K562 (cell line): ENCODE measurements at regions not wholly inside any gene's neighbourhood (a gene's known extent, or its start where the extent isn't known, plus 50 kb on each side); places are given as distances from the start of the nearest gene placed in this dataset.

Experiments used
- ATAC-seq: fragments of 200-7000 bp; cut with Tn5 transposase; 3 replicates; pipeline ENCODE4 v1.9.1; 2020; ENCODE audit warnings: moderate library complexity
- BruUV-seq: library from RNA; stranded (reverse); fragments of 400-500 nt; replicated peaks from 2 replicates; lab custom pipeline; 2021; lab: Mats Ljungman, UMichigan
- CTCF ChIA-PET: fragments of 300-600 bp; formaldehyde crosslinking; extraction: SDS; loops from one replicate; lab custom pipeline; 2021; ENCODE audit warnings: low intra/inter-chr PET ratio; lab: Yijun Ruan, JAX
- POLR2A ChIA-PET: fragments of 300-600, 350-650 bp; sonication (Branson Sonifier 250); formaldehyde crosslinking; extraction: SDS; loops from one replicate; lab custom pipeline; 2021; ENCODE audit warnings: antibody characterized with exemption, inconsistent platforms; lab: Yijun Ruan, JAX
- DNase-seq, 4 experiments: peaks; one replicate each; pipeline versions ENCODE4 v3.0.0 to v3.0.0-alpha.2; 2011 to 2018; ENCODE audit warnings: low spot score in 3 of 4, mixed read lengths in 3 of 4; ENCODE audit errors: extremely low read depth in 1 of 4
- FAIRE-seq: peaks from 2 replicates; lab custom pipeline; 2011; peaks lifted over from hg19 to GRCh38; lab: Jason Lieb, UNC
- H2AFZ ChIP-seq: 2 replicates; pipeline ENCODE4 v1.6.0; 2011; ENCODE audit warnings: low read depth, low read length, control low read depth, inconsistent platforms
- H3K27ac ChIP-seq: fragments of 200-600 bp; 3 replicates; pipeline ENCODE4 v1.8.0; 2011; ENCODE audit warnings: low read depth, mild to moderate bottlenecking, control low read depth, inconsistent platforms, low read length, moderate library complexity, mixed read lengths; ENCODE audit errors: extremely low read depth
- H3K27me3 ChIP-seq, 2 experiments: fragments of 300-600 bp in 1 of 2; 2 replicates in 1 of 2; 3 replicates in 1 of 2; pipeline versions ENCODE4 v1.6.0 to v1.8.0; 2011; ENCODE audit warnings: inconsistent platforms in 2 of 2, low read length in 2 of 2, mild to moderate bottlenecking in 1 of 2, mixed read lengths in 1 of 2, moderate library complexity in 1 of 2; ENCODE audit not compliant: control insufficient read depth in 2 of 2, insufficient read depth in 2 of 2
- H3K36me3 ChIP-seq: fragments of 300-600 bp; 3 replicates; pipeline ENCODE4 v1.8.0; 2011; ENCODE audit warnings: mild to moderate bottlenecking, low read length, inconsistent platforms; ENCODE audit not compliant: control insufficient read depth, insufficient read depth
- H3K4me1 ChIP-seq, 2 experiments: fragments of 200-600 bp in 1 of 2; replicated peaks in 1 of 2; 2 replicates in 1 of 2; 3 replicates in 1 of 2; pipeline versions ENCODE4 v1.5.1 to v1.8.0; 2011; ENCODE audit warnings: inconsistent platforms in 2 of 2, low read length in 2 of 2, mild to moderate bottlenecking in 1 of 2, mixed read lengths in 1 of 2, moderate library complexity in 1 of 2; ENCODE audit not compliant: control insufficient read depth in 2 of 2, insufficient read depth in 2 of 2
- H3K4me2 ChIP-seq: 2 replicates; pipeline ENCODE4 v1.6.1; 2011; ENCODE audit warnings: low read length, control low read depth, inconsistent platforms, mixed read lengths; ENCODE audit not compliant: insufficient read depth
- H3K4me3 ChIP-seq: fragments of 200-600 bp; sonication (generic), shearing (Covaris generic); 2 replicates; pipeline ENCODE4 v1.5.1; 2016; ENCODE audit warnings: control low read depth, inconsistent platforms
- H3K79me2 ChIP-seq: fragments of 200-600 bp; 3 replicates; pipeline ENCODE4 v1.8.0; 2011; ENCODE audit warnings: low read length, inconsistent platforms; ENCODE audit not compliant: control insufficient read depth, insufficient read depth
- H3K9ac ChIP-seq, 2 experiments: 2 replicates each; pipeline versions ENCODE4 v1.6.0 to v1.6.1; 2011; ENCODE audit warnings: low read depth in 2 of 2, low read length in 2 of 2, control low read depth in 1 of 2, inconsistent platforms in 1 of 2, mild to moderate bottlenecking in 1 of 2, mixed read lengths in 1 of 2; ENCODE audit not compliant: insufficient read depth in 1 of 2
- H3K9me1 ChIP-seq: one replicate; pipeline ENCODE4 v1.6.0; 2011; ENCODE audit warnings: inconsistent platforms, mild to moderate bottlenecking, low read length, moderate library complexity; ENCODE audit not compliant: control insufficient read depth, insufficient read depth
- H3K9me3 ChIP-seq: replicated peaks from 2 replicates; pipeline ENCODE4 v1.5.1; 2011; ENCODE audit warnings: low read depth, low read length, inconsistent platforms; ENCODE audit not compliant: control insufficient read depth, insufficient read depth
- H4K20me1 ChIP-seq: replicated peaks from 2 replicates; pipeline ENCODE4 v1.6.1; 2011; ENCODE audit warnings: low read length, inconsistent platforms, mixed read lengths; ENCODE audit not compliant: control insufficient read depth, insufficient read depth
- ERF ChIP-seq: fragments of 450-650 bp; formaldehyde crosslinking; IDR thresholded peaks from 2 replicates; pipeline ENCODE4 v1.4.0; 2020; ENCODE audit warnings: mild to moderate bottlenecking, mixed read lengths
- ESRRA ChIP-seq: fragments of 450-650 bp; IDR thresholded peaks from 2 replicates; pipeline ENCODE4 v1.6.1; 2014; ENCODE audit warnings: low read depth, mild to moderate bottlenecking, moderate library complexity, borderline replicate concordance
- FOXJ3 ChIP-seq: sonication (generic); formaldehyde crosslinking; IDR thresholded peaks from 2 replicates; pipeline ENCODE4 v1.4.0; 2020; ENCODE audit warnings: mild to moderate bottlenecking, missing genetic modification reagents
- FUS ChIP-seq: fragments of 200-400 bp; formaldehyde crosslinking; optimal IDR thresholded peaks from 2 replicates; pipeline ENCODE3; 2017; ENCODE audit warnings: low read depth, low read length
- GTF2F1 ChIP-seq: IDR thresholded peaks from 2 replicates; pipeline ENCODE4 v1.6.1; 2011; ENCODE audit warnings: low read depth, low read length, improper control_type of control experiment
- HMBOX1 ChIP-seq: sonication (generic); IDR thresholded peaks from 2 replicates; pipeline ENCODE4 v1.6.1; 2016
- KLF1 ChIP-seq: fragments of 450-650 bp; IDR thresholded peaks from 2 replicates; pipeline ENCODE4 v1.6.1; 2016; ENCODE audit warnings: missing genetic modification characterization, missing compliant biosample characterization
- SMAD4 ChIP-seq: fragments of 250-450 bp; sonication (Bioruptor Pico); conservative IDR thresholded peaks from 2 replicates; pipeline ENCODE4 v1.8.0; 2021; ENCODE audit warnings: inconsistent platforms, mild to moderate bottlenecking, moderate library complexity
- SMARCA4 ChIP-seq: fragments of 450-650 bp; IDR thresholded peaks from 2 replicates; pipeline ENCODE4 v1.6.1; 2016
- ZFPM2 ChIP-seq: fragments of 250-450 bp; sonication (Bioruptor Pico); IDR thresholded peaks from 2 replicates; pipeline ENCODE4 v1.5.1; 2022; ENCODE audit warnings: mild to moderate bottlenecking
- ZNF311 ChIP-seq: fragments of 250-450 bp; sonication (Bioruptor Pico); IDR thresholded peaks from 2 replicates; pipeline ENCODE4 v1.4.0; 2020; ENCODE audit warnings: mild to moderate bottlenecking, moderate library complexity
- ZNF384 ChIP-seq: IDR thresholded peaks from 2 replicates; pipeline ENCODE4 v1.6.1; 2012; ENCODE audit warnings: low read depth, low read length, improper control_type of control experiment
- ZNF668 ChIP-seq: fragments of 250-450 bp; sonication (Bioruptor Pico); IDR thresholded peaks from 2 replicates; pipeline ENCODE4 v1.8.0; 2022; ENCODE audit warnings: mild to moderate bottlenecking, inconsistent platforms
- ZZZ3 ChIP-seq: fragments of 450-650 bp; IDR thresholded peaks from 2 replicates; pipeline ENCODE4 v1.6.1; 2016; ENCODE audit warnings: antibody characterized with exemption, mild to moderate bottlenecking, moderate library complexity
- WGBS: fragments of 100-300 bp; shearing (Covaris generic); methylation state at CpG from one replicate; pipeline ENCODE4 v1.1.6; 2016; ENCODE audit warnings: low coverage, mixed read lengths; ENCODE audit not compliant: insufficient coverage; ENCODE audit errors: missing lambda C conversion rate; 5-methylcytosine and 5-hydroxymethylcytosine counted together
- in situ Hi-C: fragments of 300-500 bp; cut with MboI; formaldehyde crosslinking; loops from 4 replicates; pipeline ENCODE4 v1.15.0; 2018; ENCODE audit warnings: inconsistent platforms, mixed read lengths
- intact Hi-C: fragments of 100-400 bp; cut with micrococcal nuclease; formaldehyde crosslinking; loops from 2 replicates; pipeline ENCODE4 v1.14.2; 2022
- TF ChIP-seq, protein P1 (sequence below): fragments of 450-650 bp; IDR thresholded peaks from 2 replicates; pipeline ENCODE4 v1.6.1; 2018; ENCODE audit warnings: mild to moderate bottlenecking, low read depth; ENCODE audit not compliant: partially characterized antibody
- TF ChIP-seq, protein P2 (sequence below): fragments of 250-450 bp; sonication (Bioruptor Pico); IDR thresholded peaks from 2 replicates; pipeline ENCODE4 v1.4.0; 2020
- TF ChIP-seq, protein P3 (sequence below): fragments of 250-450 bp; sonication (Bioruptor Pico); IDR thresholded peaks from 2 replicates; pipeline ENCODE4 v1.5.0; 2021

- no peaks in the 10 kb centered on the region for H3K9me3 ChIP-seq
- FAIRE-seq (no peak), ATAC-seq (no peak)
- no peak overlapping the region for H2AFZ ChIP-seq
- no peaks in the 10 kb centered on the region; a peak in 1 of 5 replicates for H3K4me1 ChIP-seq
- H3K27ac ChIP-seq, result no peak overlapping the region
- H3K4me2 ChIP-seq, result no peak overlapping the region
- POLR2A ChIA-PET, result no interaction called here
- H3K79me2 ChIP-seq, result no peaks in the 10 kb centered on the region
- BruUV-seq, result no TSS peak
- CTCF ChIA-PET, result no interaction called here
- no peak for TF ChIP-seq ERF (CRISPR knock-in tag)
- TF ChIP-seq SMAD4 (CRISPR knock-in tag), result no peak
- TF ChIP-seq FOXJ3 (CRISPR knock-in tag), result no peak
- TF ChIP-seq HMBOX1, result no peak
- TF ChIP-seq ZZZ3, result no peak
- TF ChIP-seq ZFPM2 (CRISPR knock-in tag), result no peak
- no peak for TF ChIP-seq ZNF311
- TF ChIP-seq, protein P1, sequence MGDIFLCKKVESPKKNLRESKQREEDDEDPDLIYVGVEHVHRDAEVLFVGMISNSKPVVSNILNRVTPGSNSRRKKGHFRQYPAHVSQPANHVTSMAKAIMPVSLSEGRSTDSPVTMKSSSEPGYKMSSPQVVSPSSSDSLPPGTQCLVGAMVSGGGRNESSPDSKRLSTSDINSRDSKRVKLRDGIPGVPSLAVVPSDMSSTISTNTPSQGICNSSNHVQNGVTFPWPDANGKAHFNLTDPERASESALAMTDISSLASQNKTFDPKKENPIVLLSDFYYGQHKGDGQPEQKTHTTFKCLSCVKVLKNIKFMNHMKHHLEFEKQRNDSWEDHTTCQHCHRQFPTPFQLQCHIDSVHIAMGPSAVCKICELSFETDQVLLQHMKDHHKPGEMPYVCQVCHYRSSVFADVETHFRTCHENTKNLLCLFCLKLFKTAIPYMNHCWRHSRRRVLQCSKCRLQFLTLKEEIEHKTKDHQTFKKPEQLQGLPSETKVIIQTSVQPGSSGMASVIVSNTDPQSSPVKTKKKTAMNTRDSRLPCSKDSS, result no peak
- TF ChIP-seq SMARCA4, result no peak
- TF ChIP-seq, protein P2, sequence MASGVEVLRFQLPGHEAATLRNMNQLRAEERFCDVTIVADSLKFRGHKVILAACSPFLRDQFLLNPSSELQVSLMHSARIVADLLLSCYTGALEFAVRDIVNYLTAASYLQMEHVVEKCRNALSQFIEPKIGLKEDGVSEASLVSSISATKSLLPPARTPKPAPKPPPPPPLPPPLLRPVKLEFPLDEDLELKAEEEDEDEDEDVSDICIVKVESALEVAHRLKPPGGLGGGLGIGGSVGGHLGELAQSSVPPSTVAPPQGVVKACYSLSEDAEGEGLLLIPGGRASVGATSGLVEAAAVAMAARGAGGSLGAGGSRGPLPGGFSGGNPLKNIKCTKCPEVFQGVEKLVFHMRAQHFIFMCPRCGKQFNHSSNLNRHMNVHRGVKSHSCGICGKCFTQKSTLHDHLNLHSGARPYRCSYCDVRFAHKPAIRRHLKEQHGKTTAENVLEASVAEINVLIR (CRISPR knock-in tag), result no peak
- no peak for TF ChIP-seq ESRRA
- TF ChIP-seq, protein P3, sequence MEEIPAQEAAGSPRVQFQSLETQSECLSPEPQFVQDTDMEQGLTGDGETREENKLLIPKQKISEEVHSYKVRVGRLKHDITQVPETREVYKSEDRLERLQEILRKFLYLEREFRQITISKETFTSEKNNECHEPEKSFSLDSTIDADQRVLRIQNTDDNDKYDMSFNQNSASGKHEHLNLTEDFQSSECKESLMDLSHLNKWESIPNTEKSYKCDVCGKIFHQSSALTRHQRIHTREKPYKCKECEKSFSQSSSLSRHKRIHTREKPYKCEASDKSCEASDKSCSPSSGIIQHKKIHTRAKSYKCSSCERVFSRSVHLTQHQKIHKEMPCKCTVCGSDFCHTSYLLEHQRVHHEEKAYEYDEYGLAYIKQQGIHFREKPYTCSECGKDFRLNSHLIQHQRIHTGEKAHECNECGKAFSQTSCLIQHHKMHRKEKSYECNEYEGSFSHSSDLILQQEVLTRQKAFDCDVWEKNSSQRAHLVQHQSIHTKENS (CRISPR knock-in tag), result no peak
- TF ChIP-seq ZNF668 (CRISPR knock-in tag), result no peak
- TF ChIP-seq KLF1 (tag), result no peak
- TF ChIP-seq GTF2F1, result no peak
- TF ChIP-seq FUS, result no peak
- TF ChIP-seq ZNF384, result no peak
- TF ChIP-seq, all 486 proteins: peak for 0
- no peak overlapping the region for H3K9ac ChIP-seq
- no peaks in the 10 kb centered on the region for H3K36me3 ChIP-seq
- no peaks in the 10 kb centered on the region for H4K20me1 ChIP-seq
- no peak overlapping the region for H3K4me3 ChIP-seq
- no peaks in the 10 kb centered on the region for H3K9me1 ChIP-seq
- H3K27me3 ChIP-seq, result peaks cover 0 to 29% of the 10 kb centered on the region in 2 experiments; a peak in 2 of 5 replicates
- intact Hi-C loops, result no loop called here
- in situ Hi-C loops, result no loop called here
- 0% methylated on average over 18 of the region's 26 CpGs for WGBS
- no peak for DNase-seq
Measured at GRCh38 chr22:49087716-49088601, 739.7 kb downstream of the BRD1 start.
